ENCODE measurements at regions not wholly inside any gene's neighbourhood (a gene's known extent, or its start where the extent isn't known, plus 50 kb on each side); places are given as distances from the start of the nearest gene placed in this dataset.
"Not testable (repeated sequence)": the region's sequence is repeated elsewhere in the genome, so short reads cannot be mapped to it uniquely, and the experiment has no call there.

DNA sequence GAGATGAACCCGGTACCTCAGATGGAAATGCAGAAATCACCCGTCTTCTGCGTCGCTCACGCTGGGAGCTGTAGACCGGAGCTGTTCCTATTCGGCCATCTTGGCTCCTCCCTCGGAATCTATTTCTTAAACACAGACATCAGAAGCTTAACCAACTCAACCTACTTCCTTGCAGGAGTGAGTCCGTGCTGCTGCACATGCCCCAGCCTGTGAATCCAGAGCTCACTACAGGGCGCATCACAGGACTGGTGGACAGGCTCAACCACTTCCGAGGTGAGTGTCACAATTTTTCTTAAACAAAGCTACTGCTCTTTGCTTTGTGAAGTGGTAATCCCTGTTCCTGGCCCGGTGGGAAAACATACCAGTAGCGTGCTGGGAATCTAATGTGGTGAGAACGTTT, 353.4 kb downstream of the SRGAP2C start:
- H3K36me3 ChIP-seq; intact Hi-C loops (cut with DNase I); H3K27me3 ChIP-seq; H3K4me3 ChIP-seq; H3K9me3 ChIP-seq; DNase-seq; H3K27ac ChIP-seq; H3K4me1 ChIP-seq (ENCODE audit: insufficient read depth): not testable (repeated sequence)
- WGBS, 3 donors: 82 to 93% (median 92%) methylated on average over 13 to 14 of the region's 14 CpGs

DNA sequence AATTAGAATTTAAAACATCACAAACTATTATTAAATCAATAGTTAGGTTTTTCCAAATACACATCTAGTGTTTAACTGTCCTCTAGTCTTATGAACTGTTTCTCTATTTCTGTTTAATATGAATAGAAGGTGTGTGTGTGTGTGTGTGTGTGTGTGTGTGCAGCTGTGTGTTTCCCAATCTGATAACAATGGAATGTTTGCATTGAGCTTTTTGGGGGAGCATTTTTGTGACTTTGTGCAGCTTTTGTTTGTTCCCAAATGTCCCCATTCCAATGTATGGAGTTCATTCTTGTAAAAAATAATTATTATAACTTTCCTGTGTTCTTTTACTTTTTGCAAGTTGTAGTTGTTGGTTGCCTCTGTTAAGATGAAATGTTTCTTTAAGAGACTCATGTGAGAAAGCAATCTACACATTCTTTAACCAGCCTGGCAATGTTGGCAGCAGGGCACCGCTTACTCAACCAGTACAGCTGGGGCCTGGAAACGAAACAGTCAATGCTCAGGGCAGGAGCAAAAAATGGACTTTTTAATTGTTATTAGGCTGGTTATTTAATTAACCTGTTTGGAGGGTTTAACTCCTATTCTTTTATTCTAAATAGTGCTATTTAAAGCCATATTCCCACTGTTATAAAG, 354.3 kb downstream of the SRGAP2C start:
- no peak overlapping the region for H3K27ac ChIP-seq
- 57 to 68% (median 66%) methylated on average over 2 of the region's 2 CpGs for WGBS, 3 donors
- TF ChIP-seq EP300 (IDR thresholded peaks at IDR 0.05): no peak
- TF ChIP-seq, protein P1, sequence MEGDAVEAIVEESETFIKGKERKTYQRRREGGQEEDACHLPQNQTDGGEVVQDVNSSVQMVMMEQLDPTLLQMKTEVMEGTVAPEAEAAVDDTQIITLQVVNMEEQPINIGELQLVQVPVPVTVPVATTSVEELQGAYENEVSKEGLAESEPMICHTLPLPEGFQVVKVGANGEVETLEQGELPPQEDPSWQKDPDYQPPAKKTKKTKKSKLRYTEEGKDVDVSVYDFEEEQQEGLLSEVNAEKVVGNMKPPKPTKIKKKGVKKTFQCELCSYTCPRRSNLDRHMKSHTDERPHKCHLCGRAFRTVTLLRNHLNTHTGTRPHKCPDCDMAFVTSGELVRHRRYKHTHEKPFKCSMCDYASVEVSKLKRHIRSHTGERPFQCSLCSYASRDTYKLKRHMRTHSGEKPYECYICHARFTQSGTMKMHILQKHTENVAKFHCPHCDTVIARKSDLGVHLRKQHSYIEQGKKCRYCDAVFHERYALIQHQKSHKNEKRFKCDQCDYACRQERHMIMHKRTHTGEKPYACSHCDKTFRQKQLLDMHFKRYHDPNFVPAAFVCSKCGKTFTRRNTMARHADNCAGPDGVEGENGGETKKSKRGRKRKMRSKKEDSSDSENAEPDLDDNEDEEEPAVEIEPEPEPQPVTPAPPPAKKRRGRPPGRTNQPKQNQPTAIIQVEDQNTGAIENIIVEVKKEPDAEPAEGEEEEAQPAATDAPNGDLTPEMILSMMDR (IDR thresholded peaks at IDR 0.05): no peak
- TF ChIP-seq POLR2A (IDR thresholded peaks at IDR 0.05): no peak
- H3K4me3 ChIP-seq: no peak overlapping the region
- no peaks in the 10 kb centered on the region for H3K4me1 ChIP-seq (ENCODE audit: insufficient read depth)
- intact Hi-C loops (cut with DNase I): no loop called here
- no peaks in the 10 kb centered on the region for H3K36me3 ChIP-seq
- H3K9me3 ChIP-seq: no peaks in the 10 kb centered on the region
- H3K27me3 ChIP-seq: no peaks in the 10 kb centered on the region
- no peak for DNase-seq

DNA sequence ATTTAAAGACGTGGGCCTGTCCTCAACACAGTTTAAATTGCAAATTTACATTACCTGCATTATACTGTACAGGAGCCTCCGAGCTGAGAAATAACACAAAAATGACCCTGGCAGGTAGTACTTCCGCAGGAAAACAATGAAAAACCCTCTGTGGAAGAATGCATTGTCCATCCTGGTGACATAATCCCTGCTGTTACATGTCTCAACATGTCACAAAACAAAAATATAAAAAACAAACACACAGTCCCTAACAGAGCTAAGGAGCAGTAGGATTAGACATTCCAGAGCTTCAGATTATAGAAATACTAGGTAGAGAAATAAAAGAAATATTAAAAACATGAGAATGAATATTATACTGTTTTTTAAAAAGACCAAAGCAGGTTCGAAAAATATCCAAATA, 359.2 kb downstream of the SRGAP2C start:
- WGBS, 3 donors: 59 to 71% (median 69%) methylated on average over 4 of the region's 4 CpGs
- H3K27me3 ChIP-seq; intact Hi-C loops (cut with DNase I); H3K27ac ChIP-seq; H3K4me1 ChIP-seq (ENCODE audit: insufficient read depth); H3K9me3 ChIP-seq; H3K36me3 ChIP-seq; H3K4me3 ChIP-seq; DNase-seq: not testable (repeated sequence)

DNA sequence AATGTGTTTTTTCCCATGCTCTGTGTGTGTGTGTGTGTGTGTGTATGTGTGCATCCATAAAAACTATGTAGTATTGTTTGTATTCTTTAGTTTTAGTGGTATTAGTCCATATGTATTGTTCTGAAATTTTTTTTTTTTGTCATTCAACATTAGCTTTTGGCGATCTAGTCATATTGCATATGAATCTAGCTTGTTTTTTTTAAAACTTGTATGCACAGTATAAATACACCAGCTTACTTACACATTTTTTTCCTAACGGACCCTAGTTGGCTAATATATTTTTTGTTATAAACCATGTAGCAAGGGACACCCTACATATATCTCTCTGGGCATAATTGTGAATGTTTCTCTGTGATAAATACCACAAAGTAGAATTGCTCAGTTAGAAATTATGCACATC, 359.7 kb downstream of the SRGAP2C start:
- Histone ChIP-seq H3K27ac (no peak overlapping the region), H3K4me3 (no peak overlapping the region), H3K9me3 (no peaks in the 10 kb centered on the region), H3K36me3 (no peaks in the 10 kb centered on the region), H3K4me1 (ENCODE audit: insufficient read depth) (no peaks in the 10 kb centered on the region), H3K27me3 (no peaks in the 10 kb centered on the region)
- intact Hi-C loops (cut with DNase I): no loop called here
- TF ChIP-seq EP300 (IDR thresholded peaks at IDR 0.05): no peak
- no peak for TF ChIP-seq POLR2A (IDR thresholded peaks at IDR 0.05)
- TF ChIP-seq, protein P1 (IDR thresholded peaks at IDR 0.05): no peak
- WGBS, 3 donors: 78 to 88% (median 86%) methylated on average over 2 of the region's 2 CpGs
- DNase-seq: no peak

DNA sequence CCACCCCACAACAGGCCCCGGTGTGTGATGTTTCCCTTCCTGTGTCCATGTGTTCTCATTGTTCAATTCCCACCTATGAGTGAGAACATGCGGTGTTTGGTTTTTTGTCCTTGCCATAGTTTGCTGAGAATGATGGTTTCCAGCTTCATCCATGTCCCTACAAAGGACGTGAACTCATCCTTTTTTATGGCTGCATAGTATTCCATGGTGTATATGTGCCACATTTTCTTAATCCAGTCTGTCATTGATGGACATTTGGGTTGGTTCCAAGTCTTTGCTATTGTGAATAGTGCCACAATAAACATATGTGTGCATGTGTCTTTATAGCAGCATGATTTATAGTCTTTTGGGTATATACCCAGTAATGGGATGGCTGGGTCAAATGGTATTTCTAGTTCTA, 361.1 kb downstream of the SRGAP2C start:
- H3K4me3 ChIP-seq; intact Hi-C loops (cut with DNase I); H3K36me3 ChIP-seq; H3K27ac ChIP-seq; H3K4me1 ChIP-seq (ENCODE audit: insufficient read depth); H3K9me3 ChIP-seq; DNase-seq; H3K27me3 ChIP-seq: not testable (repeated sequence)
- WGBS, 3 donors: 71 to 100% (median 100%) methylated on average over 1 to 3 of the region's 3 CpGs

DNA sequence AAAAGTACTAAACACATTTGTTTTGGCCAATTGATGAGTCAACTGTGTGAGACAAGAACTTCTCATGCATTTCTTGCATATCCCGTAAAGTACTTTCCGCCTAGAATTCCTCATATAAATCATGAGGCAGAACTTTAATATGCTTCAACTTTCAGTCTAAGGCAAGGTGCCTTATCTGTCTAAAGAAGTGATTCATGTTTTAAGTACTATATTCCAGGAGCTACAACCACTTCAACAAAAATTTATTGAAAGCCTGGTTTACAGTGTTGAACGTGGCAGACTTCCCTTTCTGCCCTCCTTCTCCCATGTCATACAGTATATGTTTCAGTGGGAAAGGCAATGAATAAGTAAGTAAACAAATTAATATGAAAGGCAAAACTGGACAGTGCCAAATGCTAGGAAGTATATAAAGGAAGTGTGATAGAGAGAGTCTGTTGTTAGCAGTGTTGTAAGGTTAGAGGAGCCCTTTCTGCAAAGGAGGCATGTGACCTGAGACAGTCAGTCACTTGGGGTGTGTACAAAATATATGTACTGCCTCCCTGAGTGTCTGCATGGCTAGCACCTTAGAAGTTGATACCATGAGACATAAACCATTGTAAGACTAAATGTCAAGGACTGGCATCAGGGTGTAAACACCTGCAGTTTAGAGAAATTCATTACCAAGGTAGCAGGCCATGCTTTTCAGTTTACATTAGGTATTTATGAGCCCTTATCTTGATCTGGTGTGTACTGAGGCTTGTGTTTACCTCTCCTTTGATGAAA, 362.2 kb downstream of the SRGAP2C start:
- Histone ChIP-seq H3K27ac (no peak overlapping the region), H3K9me3 (no peaks in the 10 kb centered on the region), H3K4me1 (ENCODE audit: insufficient read depth) (no peaks in the 10 kb centered on the region), H3K27me3 (no peaks in the 10 kb centered on the region), H3K36me3 (no peaks in the 10 kb centered on the region), H3K4me3 (no peak overlapping the region)
- WGBS, 3 donors: 51 to 61% (median 52%) methylated on average over 3 of the region's 3 CpGs
- intact Hi-C loops (cut with DNase I): no loop called here
- DNase-seq: no peak
- TF ChIP-seq POLR2A (IDR thresholded peaks at IDR 0.05) (no peak), EP300 (IDR thresholded peaks at IDR 0.05) (no peak)

DNA sequence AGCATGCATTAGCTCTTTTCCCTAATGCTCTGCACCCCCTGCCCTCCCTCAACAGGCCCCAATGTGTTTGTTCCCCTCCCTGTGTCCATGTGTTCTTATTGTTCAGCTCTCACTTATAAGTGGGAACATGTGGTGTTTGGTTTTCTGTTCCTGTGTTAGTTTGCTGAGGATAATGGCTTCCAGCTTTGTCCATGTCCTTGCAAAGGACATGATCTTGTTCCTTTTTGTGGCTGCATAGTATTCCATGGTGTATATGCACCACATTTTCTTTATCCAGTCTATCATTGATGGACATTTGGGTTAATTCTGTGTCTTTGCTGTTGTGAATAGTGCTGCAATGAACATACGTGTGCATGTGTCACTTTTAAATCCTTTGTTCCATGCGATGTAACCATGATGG, 363.0 kb downstream of the SRGAP2C start:
- WGBS, 3 donors: 86 to 96% (median 91%) methylated on average over 2 of the region's 2 CpGs
- intact Hi-C loops (cut with DNase I): not testable (repeated sequence)

DNA sequence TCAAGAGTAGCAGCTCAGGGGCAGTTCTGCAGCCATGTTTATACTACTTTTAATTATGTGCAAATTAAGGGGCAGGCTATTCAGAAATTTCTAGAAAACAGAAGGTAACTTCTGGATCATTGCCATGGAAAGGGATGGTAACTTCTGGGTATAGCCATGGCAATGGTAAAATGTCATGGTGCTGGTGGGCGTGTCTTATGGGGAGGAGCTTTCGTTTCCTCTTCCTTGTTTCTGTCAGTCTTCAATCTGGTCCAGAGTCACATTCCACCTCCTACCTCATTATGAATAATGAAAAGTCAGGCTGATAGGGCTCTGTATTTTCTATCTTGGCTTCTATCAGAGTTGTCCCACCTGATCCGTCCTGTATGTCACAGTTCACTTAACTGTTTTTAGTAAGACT, 366.0 kb downstream of the SRGAP2C start:
- H3K36me3 ChIP-seq; H3K4me3 ChIP-seq; DNase-seq; intact Hi-C loops (cut with DNase I); H3K4me1 ChIP-seq (ENCODE audit: insufficient read depth); H3K9me3 ChIP-seq; H3K27ac ChIP-seq; H3K27me3 ChIP-seq: not testable (repeated sequence)
- 78 to 88% (median 83%) methylated on average over 3 of the region's 3 CpGs for WGBS, 3 donors

More for the DNA sequence above, 363.0 kb downstream of the SRGAP2C start:
- H3K27ac ChIP-seq; DNase-seq; H3K27me3 ChIP-seq; H3K4me1 ChIP-seq (ENCODE audit: insufficient read depth); H3K9me3 ChIP-seq; H3K36me3 ChIP-seq; H3K4me3 ChIP-seq: not testable (repeated sequence)

DNA sequence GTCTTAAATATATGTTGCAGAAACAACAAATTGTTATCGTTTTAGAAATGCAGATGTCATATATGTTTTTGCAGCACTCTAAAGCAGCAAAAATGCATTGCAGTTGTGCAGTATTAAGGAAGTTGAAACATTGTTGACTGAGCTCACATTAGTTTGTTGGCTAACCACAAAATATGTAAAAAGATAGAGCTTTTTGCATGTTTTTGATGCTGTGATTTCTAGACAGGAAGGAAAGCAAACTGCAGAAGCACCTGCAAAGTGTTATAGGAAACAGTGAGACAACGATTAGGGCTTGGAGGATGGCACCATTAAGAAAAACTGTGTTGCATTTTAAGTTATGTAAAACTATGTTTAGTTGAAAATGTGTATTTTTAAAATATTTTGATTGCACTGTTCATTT, 366.7 kb downstream of the SRGAP2C start:
- H3K36me3 ChIP-seq; H3K9me3 ChIP-seq; H3K4me3 ChIP-seq; H3K27me3 ChIP-seq; H3K4me1 ChIP-seq (ENCODE audit: insufficient read depth); H3K27ac ChIP-seq; DNase-seq; intact Hi-C loops (cut with DNase I): not testable (repeated sequence)
- WGBS, 3 donors: 75 to 86% (median 78%) methylated on average over 2 of the region's 2 CpGs

DNA sequence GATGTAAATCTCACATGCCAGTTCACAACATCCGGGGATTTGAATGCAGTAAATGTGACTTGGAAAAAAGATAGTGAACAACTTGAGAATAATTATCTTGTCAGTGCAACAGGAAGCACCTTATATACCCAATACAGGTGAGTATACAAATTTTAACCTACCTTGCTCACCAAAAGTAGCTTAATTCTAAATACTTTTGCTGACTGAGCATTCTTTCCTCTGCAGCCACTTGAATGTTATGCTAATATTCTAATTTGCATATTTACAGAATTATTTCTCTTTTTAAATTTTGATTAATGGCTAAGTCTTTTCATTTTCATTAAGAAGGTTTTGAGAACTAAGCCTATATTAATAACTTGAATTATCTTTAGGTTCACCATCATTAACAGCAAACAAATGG, 371.8 kb downstream of the SRGAP2C start:
- DNase-seq; H3K4me1 ChIP-seq (ENCODE audit: insufficient read depth); H3K36me3 ChIP-seq; H3K9me3 ChIP-seq; H3K27me3 ChIP-seq; intact Hi-C loops (cut with DNase I); H3K27ac ChIP-seq; H3K4me3 ChIP-seq: not testable (repeated sequence)
- WGBS, 3 donors: 76 to 77% (median 76%) methylated on average over 1 of the region's 1 CpG

Measured in ovary (tissue), 7 donors.